WTC11 (cell line): ENCODE measurements at regions not wholly inside any gene's neighbourhood (a gene's known extent, or its start where the extent isn't known, plus 50 kb on each side); places are given as distances from the start of the nearest gene placed in this dataset.

Experiments
- ATAC-seq: fragments of 200-7000 bp; cut with Tn5 transposase; 2 replicates; pipeline ENCODE4 v1.10.0; 2021; ENCODE audit warnings: mild to moderate bottlenecking, moderate library complexity
- CTCF ChIA-PET: fragments of 300-600 bp; sonication (Branson Sonifier 250); formaldehyde crosslinking; loops from one replicate; lab custom pipeline; 2021; ENCODE audit warnings: antibody characterized with exemption; lab: Charles Lee
- POLR2A ChIA-PET: fragments of 350-600 bp; sonication (Branson Sonifier 250); formaldehyde crosslinking; loops from one replicate; lab custom pipeline; 2021; ENCODE audit warnings: antibody characterized with exemption; lab: Charles Lee
- DNase-seq: peaks from one replicate; pipeline ENCODE4 v3.0.0; 2021; ENCODE audit warnings: low spot score
- H3K27ac Mint-ChIP-seq: 2 replicates; pipeline ENCODE4 v1.8.0; 2021; ENCODE audit warnings: mixed read lengths
- H3K27me3 Mint-ChIP-seq: 2 replicates; pipeline ENCODE4 v1.8.0; 2021; ENCODE audit warnings: low read depth, mild to moderate bottlenecking, moderate library complexity, mixed read lengths
- H3K36me3 Mint-ChIP-seq: 2 replicates; pipeline ENCODE4 v1.8.0; 2021; ENCODE audit warnings: mixed read lengths
- H3K4me1 Mint-ChIP-seq: 2 replicates; pipeline ENCODE4 v1.8.0; 2022; ENCODE audit warnings: mixed read lengths
- H3K4me3 Mint-ChIP-seq: 2 replicates; pipeline ENCODE4 v1.8.0; 2021; ENCODE audit warnings: mild to moderate bottlenecking, moderate library complexity, mixed read lengths
- H3K9me3 Mint-ChIP-seq: 2 replicates; pipeline ENCODE4 v1.8.0; 2021; ENCODE audit warnings: mixed read lengths
- AFF4 ChIP-seq: sonication (generic); formaldehyde crosslinking; IDR thresholded peaks from 2 replicates; pipeline ENCODE4 v1.8.1; 2023; ENCODE audit warnings: mild to moderate bottlenecking, missing genetic modification reagents, borderline replicate concordance
- CREB1 ChIP-seq: sonication (generic); formaldehyde crosslinking; IDR thresholded peaks from 2 replicates; pipeline ENCODE4 v1.8.0; 2023; ENCODE audit warnings: mild to moderate bottlenecking, missing genetic modification reagents
- ESRRA ChIP-seq: sonication (generic); formaldehyde crosslinking; IDR thresholded peaks from 2 replicates; pipeline ENCODE4 v1.8.1; 2022; ENCODE audit warnings: mild to moderate bottlenecking, missing genetic modification reagents, borderline replicate concordance
- GTF2I ChIP-seq: fragments of 250-450 bp; sonication (Bioruptor Pico); conservative IDR thresholded peaks from 2 replicates; pipeline ENCODE4 v1.4.0; 2021; ENCODE audit warnings: mild to moderate bottlenecking
- JUN ChIP-seq: sonication (generic); formaldehyde crosslinking; IDR thresholded peaks from 2 replicates; pipeline ENCODE4 v1.8.0; 2023; ENCODE audit warnings: mild to moderate bottlenecking, missing genetic modification reagents
- MXD4 ChIP-seq: fragments of 250-450 bp; sonication (Bioruptor Pico); IDR thresholded peaks from 2 replicates; pipeline ENCODE4 v1.8.0; 2021; ENCODE audit warnings: mild to moderate bottlenecking, moderate library complexity, borderline replicate concordance
- NR2C2 ChIP-seq: sonication (generic); formaldehyde crosslinking; IDR thresholded peaks from 2 replicates; pipeline ENCODE4 v1.8.0; 2022; ENCODE audit warnings: mild to moderate bottlenecking, missing genetic modification reagents
- NR3C1 ChIP-seq: sonication (generic); formaldehyde crosslinking; conservative IDR thresholded peaks from 2 replicates; pipeline ENCODE4 v1.8.1; 2023; ENCODE audit warnings: low read depth, mild to moderate bottlenecking, missing genetic modification reagents
- RORB ChIP-seq: fragments of 250-450 bp; sonication (Bioruptor Pico); IDR thresholded peaks from 2 replicates; pipeline ENCODE4 v1.9.0; 2021; ENCODE audit warnings: mild to moderate bottlenecking
- SMAD3 ChIP-seq: sonication (generic); formaldehyde crosslinking; IDR thresholded peaks from 2 replicates; pipeline ENCODE4 v1.8.0; 2022; ENCODE audit warnings: missing genetic modification reagents, mild to moderate bottlenecking, borderline replicate concordance
- TEAD1 ChIP-seq: sonication (generic); formaldehyde crosslinking; IDR thresholded peaks from 2 replicates; pipeline ENCODE4 v1.8.0; 2022; ENCODE audit warnings: mild to moderate bottlenecking, missing genetic modification reagents
- TEAD4 ChIP-seq: sonication (generic); formaldehyde crosslinking; IDR thresholded peaks from 2 replicates; pipeline ENCODE4 v1.8.0; 2022; ENCODE audit warnings: mild to moderate bottlenecking, missing genetic modification reagents
- ZNF121 ChIP-seq: sonication (generic); formaldehyde crosslinking; IDR thresholded peaks from 2 replicates; pipeline ENCODE4 v1.8.0; 2023; ENCODE audit warnings: missing genetic modification reagents
- ZNF138 ChIP-seq: sonication (generic); formaldehyde crosslinking; conservative IDR thresholded peaks from 2 replicates; pipeline ENCODE4 v1.8.1; 2022; ENCODE audit warnings: mild to moderate bottlenecking, moderate library complexity, missing genetic modification reagents
- ZNF263 ChIP-seq: sonication (generic); formaldehyde crosslinking; IDR thresholded peaks from 2 replicates; pipeline ENCODE4 v1.8.1; 2022; ENCODE audit warnings: low read depth, mild to moderate bottlenecking, moderate library complexity, missing genetic modification reagents
- ZNF317 ChIP-seq: sonication (generic); formaldehyde crosslinking; IDR thresholded peaks from 2 replicates; pipeline ENCODE4 v1.8.1; 2023; ENCODE audit warnings: low read depth, mild to moderate bottlenecking, moderate library complexity, missing genetic modification reagents, borderline replicate concordance
- ZNF396 ChIP-seq: fragments of 250-450 bp; sonication (Bioruptor Pico); IDR thresholded peaks from 2 replicates; pipeline ENCODE4 v1.8.0; 2021; ENCODE audit warnings: mild to moderate bottlenecking, moderate library complexity, borderline replicate concordance
- TF ChIP-seq, protein P1 (sequence below): fragments of 250-450 bp; sonication (Bioruptor Pico); IDR thresholded peaks from 2 replicates; pipeline ENCODE4 v1.9.0; 2021; ENCODE audit warnings: mild to moderate bottlenecking, borderline replicate concordance
- TF ChIP-seq, protein P2 (sequence below): sonication (generic); formaldehyde crosslinking; IDR thresholded peaks from 2 replicates; pipeline ENCODE4 v1.8.0; 2023; ENCODE audit warnings: mild to moderate bottlenecking, missing genetic modification reagents
- TF ChIP-seq, protein P3 (sequence below): fragments of 200-600 bp; IDR thresholded peaks from 2 replicates; pipeline ENCODE4 v1.8.0; 2022; ENCODE audit warnings: antibody characterized with exemption
- TF ChIP-seq, protein P4 (sequence below): fragments of 250-450 bp; sonication (Bioruptor Pico); IDR thresholded peaks from 2 replicates; pipeline ENCODE4 v1.9.0; 2021; ENCODE audit warnings: moderate library complexity, mild to moderate bottlenecking, inconsistent platforms, borderline replicate concordance

- TF ChIP-seq, protein P1, sequence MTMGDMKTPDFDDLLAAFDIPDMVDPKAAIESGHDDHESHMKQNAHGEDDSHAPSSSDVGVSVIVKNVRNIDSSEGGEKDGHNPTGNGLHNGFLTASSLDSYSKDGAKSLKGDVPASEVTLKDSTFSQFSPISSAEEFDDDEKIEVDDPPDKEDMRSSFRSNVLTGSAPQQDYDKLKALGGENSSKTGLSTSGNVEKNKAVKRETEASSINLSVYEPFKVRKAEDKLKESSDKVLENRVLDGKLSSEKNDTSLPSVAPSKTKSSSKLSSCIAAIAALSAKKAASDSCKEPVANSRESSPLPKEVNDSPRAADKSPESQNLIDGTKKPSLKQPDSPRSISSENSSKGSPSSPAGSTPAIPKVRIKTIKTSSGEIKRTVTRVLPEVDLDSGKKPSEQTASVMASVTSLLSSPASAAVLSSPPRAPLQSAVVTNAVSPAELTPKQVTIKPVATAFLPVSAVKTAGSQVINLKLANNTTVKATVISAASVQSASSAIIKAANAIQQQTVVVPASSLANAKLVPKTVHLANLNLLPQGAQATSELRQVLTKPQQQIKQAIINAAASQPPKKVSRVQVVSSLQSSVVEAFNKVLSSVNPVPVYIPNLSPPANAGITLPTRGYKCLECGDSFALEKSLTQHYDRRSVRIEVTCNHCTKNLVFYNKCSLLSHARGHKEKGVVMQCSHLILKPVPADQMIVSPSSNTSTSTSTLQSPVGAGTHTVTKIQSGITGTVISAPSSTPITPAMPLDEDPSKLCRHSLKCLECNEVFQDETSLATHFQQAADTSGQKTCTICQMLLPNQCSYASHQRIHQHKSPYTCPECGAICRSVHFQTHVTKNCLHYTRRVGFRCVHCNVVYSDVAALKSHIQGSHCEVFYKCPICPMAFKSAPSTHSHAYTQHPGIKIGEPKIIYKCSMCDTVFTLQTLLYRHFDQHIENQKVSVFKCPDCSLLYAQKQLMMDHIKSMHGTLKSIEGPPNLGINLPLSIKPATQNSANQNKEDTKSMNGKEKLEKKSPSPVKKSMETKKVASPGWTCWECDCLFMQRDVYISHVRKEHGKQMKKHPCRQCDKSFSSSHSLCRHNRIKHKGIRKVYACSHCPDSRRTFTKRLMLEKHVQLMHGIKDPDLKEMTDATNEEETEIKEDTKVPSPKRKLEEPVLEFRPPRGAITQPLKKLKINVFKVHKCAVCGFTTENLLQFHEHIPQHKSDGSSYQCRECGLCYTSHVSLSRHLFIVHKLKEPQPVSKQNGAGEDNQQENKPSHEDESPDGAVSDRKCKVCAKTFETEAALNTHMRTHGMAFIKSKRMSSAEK (CRISPR knock-in tag), result no peak
- TF ChIP-seq CREB1 (CRISPR knock-in tag) (no peak), NR2C2 (CRISPR knock-in tag) (no peak), ZNF263 (CRISPR knock-in tag) (no peak), AFF4 (CRISPR knock-in tag) (no peak), JUN (CRISPR knock-in tag) (no peak)
These were observed 91.0 kb downstream of the FEM1C start (continued) for GRCh38 chr5:115453391-115454095.

- no peak overlapping the region for H3K27ac Mint-ChIP-seq
- H3K36me3 Mint-ChIP-seq, result no peaks in the 10 kb centered on the region
- TF ChIP-seq, protein P2, sequence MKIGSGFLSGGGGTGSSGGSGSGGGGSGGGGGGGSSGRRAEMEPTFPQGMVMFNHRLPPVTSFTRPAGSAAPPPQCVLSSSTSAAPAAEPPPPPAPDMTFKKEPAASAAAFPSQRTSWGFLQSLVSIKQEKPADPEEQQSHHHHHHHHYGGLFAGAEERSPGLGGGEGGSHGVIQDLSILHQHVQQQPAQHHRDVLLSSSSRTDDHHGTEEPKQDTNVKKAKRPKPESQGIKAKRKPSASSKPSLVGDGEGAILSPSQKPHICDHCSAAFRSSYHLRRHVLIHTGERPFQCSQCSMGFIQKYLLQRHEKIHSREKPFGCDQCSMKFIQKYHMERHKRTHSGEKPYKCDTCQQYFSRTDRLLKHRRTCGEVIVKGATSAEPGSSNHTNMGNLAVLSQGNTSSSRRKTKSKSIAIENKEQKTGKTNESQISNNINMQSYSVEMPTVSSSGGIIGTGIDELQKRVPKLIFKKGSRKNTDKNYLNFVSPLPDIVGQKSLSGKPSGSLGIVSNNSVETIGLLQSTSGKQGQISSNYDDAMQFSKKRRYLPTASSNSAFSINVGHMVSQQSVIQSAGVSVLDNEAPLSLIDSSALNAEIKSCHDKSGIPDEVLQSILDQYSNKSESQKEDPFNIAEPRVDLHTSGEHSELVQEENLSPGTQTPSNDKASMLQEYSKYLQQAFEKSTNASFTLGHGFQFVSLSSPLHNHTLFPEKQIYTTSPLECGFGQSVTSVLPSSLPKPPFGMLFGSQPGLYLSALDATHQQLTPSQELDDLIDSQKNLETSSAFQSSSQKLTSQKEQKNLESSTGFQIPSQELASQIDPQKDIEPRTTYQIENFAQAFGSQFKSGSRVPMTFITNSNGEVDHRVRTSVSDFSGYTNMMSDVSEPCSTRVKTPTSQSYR (CRISPR knock-in tag), result no peak
- TF ChIP-seq TEAD1 (no peak), RORB (CRISPR knock-in tag) (no peak), ZNF317 (CRISPR knock-in tag) (no peak), GTF2I (CRISPR knock-in tag) (no peak), TEAD4 (no peak), ESRRA (no peak), SMAD3 (CRISPR knock-in tag) (no peak), ZNF138 (CRISPR knock-in tag) (no peak), NR3C1 (no peak), ZNF121 (CRISPR knock-in tag) (no peak), MXD4 (CRISPR knock-in tag) (no peak), ZNF396 (CRISPR knock-in tag) (no peak)
- TF ChIP-seq, protein P3, sequence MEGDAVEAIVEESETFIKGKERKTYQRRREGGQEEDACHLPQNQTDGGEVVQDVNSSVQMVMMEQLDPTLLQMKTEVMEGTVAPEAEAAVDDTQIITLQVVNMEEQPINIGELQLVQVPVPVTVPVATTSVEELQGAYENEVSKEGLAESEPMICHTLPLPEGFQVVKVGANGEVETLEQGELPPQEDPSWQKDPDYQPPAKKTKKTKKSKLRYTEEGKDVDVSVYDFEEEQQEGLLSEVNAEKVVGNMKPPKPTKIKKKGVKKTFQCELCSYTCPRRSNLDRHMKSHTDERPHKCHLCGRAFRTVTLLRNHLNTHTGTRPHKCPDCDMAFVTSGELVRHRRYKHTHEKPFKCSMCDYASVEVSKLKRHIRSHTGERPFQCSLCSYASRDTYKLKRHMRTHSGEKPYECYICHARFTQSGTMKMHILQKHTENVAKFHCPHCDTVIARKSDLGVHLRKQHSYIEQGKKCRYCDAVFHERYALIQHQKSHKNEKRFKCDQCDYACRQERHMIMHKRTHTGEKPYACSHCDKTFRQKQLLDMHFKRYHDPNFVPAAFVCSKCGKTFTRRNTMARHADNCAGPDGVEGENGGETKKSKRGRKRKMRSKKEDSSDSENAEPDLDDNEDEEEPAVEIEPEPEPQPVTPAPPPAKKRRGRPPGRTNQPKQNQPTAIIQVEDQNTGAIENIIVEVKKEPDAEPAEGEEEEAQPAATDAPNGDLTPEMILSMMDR, result no peak
- TF ChIP-seq, protein P4, sequence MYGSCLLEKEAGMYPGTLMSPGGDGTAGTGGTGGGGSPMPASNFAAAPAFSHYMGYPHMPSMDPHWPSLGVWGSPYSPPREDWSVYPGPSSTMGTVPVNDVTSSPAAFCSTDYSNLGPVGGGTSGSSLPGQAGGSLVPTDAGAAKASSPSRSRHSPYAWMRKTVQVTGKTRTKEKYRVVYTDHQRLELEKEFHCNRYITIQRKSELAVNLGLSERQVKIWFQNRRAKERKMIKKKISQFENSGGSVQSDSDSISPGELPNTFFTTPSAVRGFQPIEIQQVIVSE (CRISPR knock-in tag), result no peak
- H3K4me3 Mint-ChIP-seq, result no peak overlapping the region
- ATAC-seq (no peak), DNase-seq (no peak)
- CTCF ChIA-PET, result no interaction called here
- peaks cover 4% of the 10 kb centered on the region for H3K9me3 Mint-ChIP-seq
- POLR2A ChIA-PET, result no interaction called here
- H3K4me1 Mint-ChIP-seq, result peaks cover 7% of the 10 kb centered on the region
- no peaks in the 10 kb centered on the region; the same call in 1 of the 2 replicates for H3K27me3 Mint-ChIP-seq
These were observed 91.9 kb downstream of the FEM1C start for GRCh38 chr5:115452536-115453235.
